HG02884 (cell line): ENCODE measurements at regions not wholly inside any gene's neighbourhood (a gene's known extent, or its start where the extent isn't known, plus 50 kb on each side); places are given as distances from the start of the nearest gene placed in this dataset.

Source experiments
- ATAC-seq: cut with Tn5 transposase; IDR thresholded peaks from one replicate; pipeline ENCODE4 v1.9.1; 2021; ENCODE audit warnings: mild to moderate bottlenecking, moderate library complexity; ENCODE audit not compliant: unreplicated experiment

DNA sequence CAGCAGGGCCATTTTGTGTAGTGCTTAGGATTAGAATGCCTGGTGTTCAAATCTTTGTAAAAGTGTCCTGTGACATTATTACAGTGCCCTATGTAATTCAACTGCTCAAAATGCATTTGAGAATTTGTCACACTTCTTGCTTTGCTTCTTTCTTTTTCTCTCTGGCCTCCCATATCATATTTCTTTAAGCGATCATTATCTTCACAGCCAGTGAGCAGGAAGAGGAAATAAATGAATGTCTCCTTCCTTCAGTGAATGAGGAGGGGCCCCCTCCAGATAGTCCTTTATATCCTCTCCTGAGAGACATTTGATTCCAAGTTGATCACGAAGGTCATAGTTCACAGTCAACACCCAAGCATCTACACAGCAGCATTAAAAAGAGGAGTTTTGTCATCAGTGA lies 425.1 kb upstream of the NPVF start:
- no peak for ATAC-seq

DNA sequence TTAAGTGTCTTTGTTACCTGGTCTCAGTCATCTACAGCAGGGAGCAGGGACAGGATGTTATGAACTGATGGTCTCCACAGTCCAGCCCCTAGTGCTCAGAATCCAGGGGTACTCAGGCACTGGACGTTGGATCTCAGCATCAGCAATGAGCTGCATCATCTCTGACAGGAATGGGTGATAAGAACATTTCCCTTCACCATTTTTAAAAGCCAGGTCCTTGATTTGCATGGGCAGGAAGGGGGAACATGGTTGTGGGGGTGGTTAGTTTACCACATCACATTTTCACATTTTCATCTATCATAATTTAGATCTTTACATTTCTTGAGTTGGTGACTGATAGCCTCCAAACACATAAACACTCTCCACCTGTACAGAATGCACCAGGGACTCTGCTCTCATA lies 427.8 kb upstream of the NPVF start:
- no peak for ATAC-seq

DNA sequence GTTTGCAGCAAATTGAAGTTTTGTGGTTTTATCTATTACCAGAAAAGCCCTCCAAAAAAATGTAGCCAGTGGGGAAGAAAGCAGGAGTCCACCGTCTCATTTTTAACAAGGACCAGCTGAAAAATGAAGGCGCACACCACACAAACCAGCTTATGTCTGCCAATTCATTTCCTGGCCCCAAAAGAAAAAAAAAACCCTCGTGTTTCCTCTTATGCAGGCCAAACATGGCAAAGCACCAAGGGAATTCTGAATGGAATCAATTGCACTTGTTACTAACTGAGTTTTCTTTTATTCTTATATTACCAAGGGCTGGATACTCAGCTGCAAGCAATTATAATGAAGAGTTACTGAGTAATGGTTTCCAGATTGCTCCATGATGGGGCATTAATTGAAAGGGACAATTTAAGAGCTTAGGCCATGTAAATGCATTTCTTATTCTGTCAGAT lies 428.3 kb upstream of the NPVF start:
- no peak for ATAC-seq

DNA sequence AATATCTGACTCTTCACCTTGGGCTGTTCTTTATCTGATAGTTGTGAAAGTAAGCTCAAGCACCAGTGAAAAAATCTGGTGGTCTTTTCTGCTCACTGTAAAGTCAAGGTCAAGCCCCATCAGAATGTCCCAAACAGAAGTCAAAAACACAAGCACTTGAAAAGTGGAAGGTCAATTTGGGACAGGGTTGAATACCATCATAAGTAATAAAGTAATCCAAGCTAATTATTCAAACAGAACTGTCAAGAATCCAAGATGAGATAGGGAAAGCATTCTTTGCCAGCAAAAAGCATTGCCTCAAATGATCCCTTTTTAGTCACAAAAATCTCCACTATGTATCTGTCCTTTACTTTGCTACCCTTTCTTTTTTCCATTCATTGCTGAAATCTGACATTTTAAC lies 430.1 kb upstream of the NPVF start:
- no peak for ATAC-seq

DNA sequence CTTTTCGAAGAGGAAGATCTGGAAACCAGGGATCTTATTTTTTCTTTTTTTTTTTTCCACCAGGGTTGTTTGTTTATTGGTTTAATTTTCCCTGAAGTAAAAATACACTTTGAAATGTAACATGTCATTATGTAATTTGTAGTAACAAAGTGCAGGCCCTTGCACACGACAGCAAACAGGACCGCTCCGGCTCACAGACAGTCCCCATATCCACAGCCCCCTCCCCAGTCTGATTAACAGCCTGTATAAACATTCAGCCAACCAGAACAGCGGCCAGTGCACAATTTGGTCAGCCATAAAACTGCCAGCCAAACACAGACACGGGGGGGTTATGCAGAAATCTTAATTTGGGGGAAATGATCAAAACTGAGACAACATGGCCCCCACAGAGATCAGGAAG lies 431.6 kb upstream of the NPVF start:
- no peak for ATAC-seq

DNA sequence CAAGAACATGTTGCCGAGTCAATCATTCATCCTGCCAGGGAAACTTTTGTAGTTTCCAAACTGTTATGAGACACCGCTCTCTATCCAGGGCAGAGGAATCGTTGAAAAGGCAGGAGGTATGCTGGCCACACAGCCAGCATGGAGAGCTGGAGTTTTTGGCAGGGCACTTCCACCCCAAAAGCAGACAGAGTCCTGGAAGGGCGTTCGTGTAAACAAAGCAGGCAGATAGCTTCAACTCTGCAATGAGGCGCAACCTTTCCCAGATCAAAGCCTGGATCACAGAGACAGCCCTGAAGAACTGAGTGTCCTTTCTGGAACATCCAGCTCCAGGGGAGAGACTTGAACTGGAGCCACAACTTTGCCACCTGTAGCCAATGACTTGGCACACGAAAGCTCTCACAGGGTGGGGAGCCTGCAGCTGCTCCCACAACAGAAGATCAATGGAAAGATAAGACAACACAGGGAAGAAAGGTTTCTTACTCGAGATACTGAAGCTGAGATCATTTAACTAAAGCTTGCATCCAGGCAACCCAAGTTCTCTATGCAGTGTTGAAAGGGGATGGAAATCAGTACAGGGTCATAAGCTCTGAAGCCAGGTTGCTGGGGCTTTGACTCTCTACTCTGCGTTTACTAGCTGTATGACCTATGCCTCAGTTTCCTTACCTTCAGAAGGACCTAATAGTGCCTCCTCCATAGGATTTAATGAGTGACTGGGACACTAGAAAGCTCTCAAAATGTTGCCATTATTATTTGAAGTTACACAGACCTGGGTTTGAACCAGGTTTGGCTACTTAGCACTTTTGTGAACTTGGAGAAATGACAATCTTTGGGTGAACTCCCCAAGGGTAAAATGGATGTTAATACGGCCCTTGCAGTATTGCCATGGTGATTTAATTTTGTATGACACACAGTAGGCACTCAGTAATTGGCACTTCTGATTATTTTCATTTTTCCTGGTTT lies 434.8 kb upstream of the NPVF start:
- no peak for ATAC-seq

DNA sequence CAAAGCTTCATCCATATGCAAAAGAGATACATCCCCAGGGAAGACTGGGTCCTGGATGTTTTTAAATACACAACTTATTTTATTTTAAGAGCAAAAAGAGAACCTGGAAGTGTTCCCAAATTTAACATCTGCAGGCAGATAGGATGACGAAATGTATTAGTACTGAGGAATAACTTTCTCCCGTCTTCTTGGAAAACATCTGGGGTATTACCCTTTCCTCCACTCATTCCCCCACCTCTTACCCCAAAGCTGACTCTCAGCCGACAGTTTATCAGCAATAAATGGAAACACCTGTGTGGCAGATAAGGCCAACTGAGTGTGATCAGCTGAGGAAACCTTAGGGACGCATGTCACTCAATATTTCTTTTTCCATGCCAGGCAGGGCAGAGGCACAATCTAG lies 435.6 kb upstream of the NPVF start:
- no peak for ATAC-seq

DNA sequence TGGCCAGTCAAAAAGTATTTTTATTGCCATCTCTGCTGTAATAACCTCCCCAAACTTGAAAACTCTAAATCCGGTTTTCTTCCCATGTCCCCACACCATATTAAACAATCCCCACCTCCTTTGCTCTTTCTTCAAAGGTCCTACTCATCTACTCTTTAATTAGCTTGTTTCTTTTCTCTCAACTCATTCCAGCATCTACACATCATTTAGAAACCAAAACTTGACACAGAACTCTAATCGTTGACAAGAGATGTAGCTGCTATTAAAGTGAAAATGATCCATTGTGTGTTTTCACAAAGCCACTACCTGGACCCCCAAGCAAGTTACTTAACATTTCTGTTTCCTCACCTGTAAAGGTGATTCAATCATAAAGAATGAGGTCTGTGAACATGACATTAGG lies 436.3 kb upstream of the NPVF start:
- ATAC-seq, result no peak

DNA sequence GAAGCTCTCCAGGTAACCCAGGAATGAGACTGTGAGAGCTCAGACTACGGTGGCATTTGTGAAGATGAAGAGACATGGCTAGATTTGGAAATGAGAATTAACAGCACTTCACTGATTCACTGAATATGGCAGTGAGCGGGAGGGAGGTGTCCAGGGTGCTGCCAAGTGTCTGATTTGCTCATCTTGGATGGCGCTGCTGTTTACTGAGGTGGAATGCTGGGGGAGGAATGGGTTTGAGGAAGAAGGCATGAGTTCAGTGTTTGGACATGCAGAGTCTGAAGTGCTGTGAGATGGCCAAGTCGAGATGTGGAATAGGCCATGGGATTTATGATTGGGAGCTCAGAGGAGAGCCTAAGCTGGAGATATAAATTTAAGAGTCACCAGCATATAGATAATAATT lies 437.1 kb upstream of the NPVF start:
- no peak for ATAC-seq

DNA sequence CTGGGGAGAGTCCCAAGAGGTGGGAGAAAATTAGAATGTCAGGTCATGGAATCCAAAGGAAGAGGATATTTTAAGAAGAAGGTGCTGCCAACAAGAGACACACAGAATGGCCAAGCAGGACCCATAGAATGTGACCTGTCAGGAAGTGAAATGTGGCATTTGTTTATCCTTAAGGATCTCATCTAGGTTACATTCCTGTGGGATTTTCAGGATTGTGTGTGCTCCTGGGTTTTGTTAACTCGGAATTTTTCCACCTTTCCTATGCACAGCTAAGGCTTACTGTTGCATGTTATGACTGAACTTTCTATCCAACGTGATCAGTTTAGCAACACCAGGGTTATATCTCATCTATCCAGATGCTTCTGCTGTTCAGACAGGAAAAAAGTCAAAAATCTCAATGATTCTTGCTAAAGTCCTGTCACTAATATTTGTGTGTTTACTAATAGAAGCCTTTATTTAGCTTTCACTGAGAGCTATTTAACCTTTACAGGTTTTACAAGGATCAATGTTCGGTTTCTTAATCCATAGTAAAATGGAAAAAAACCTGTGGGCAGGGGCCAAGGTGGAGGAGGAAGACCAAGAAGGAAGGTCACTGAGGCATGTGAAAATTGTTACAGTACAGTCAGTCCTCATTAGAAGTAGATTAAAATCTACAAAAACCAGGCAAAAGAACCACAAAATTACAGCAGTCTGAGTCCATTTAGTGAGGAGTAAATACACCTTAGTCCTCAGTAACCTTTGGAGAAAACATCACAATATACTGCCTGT lies 437.8 kb upstream of the NPVF start:
- no peak for ATAC-seq

DNA sequence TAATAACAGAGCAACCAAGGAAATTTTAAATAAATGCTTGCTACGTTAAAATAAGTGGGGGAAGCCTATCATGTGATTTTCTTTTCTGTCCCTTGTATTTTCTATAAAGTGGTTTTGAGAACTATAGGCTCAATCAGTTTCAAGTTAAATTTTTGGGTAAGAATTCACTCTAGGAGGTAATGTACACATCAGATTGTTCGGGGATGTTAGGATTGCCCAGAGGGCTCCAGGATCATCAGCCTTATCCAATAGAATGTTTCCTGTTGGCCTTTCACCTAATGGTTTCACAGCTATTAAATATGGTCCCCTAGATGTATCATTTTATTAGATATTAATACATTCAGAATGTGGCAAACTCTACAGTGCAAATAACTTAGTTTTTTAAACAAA lies 438.4 kb upstream of the NPVF start:
- ATAC-seq, result no peak

DNA sequence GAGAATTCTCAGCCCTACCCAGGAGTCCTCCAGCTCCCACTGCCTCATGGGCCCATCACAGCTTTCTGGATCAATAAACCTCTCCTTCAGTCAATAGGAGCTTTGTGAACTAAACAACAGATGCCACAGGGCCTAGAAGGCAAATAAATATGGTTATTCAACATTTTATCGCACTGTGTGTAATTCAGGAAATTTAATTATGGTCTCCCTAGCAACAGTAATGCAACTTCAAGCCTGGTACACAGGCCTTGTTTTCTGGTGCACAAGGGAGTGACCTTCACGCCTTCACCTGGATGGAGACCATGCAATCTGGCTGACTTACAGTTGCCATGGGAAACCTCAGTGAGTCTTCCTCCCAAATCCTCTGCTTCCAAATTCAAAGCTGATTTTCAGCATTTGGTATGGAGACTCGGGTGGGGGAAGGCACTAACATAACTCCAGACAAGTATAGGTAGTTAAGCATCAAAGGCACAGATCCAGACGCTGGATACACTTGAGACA lies 441.0 kb upstream of the NPVF start:
- ATAC-seq, result no peak

DNA sequence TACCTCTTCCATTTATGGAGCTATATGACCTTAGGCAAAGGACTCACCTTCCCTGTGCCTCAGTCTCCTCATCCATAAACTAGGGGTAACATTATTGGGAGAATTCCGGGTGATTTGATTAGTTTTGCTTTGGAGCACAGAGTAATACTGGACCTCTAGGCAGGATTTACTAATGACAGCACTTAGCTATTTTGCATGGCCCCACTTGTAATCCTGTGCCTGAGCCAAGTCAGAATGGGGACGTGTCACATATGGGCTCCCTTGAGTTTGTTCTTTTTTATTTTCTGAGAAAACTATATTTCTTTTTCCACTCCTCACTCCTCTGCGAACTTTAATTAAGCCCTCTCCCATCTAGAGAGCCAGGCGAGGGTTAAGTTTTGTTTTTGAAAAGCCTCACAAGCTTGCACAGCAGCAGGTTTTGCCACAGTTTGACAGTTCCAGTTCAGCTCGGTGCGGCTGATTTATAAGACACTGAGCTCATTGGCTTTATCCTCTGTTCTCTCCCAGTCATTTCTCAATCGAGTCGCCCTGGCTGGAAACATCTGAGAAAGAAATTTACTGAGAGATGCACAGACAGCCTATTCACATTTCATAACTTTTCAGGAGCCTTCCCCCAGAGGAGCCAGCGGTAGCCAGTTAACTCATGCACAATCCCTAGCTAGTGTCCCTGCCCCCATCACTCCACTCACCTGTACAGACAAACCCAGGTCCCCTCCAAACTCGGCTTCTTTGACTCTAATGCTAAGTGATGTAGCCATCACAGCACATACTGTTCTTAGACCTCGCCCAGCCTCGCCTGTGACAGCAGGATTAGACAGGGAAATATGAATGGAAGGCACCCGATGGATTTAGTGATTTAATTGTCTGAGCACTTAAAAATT lies 441.9 kb upstream of the NPVF start:
- no peak for ATAC-seq

DNA sequence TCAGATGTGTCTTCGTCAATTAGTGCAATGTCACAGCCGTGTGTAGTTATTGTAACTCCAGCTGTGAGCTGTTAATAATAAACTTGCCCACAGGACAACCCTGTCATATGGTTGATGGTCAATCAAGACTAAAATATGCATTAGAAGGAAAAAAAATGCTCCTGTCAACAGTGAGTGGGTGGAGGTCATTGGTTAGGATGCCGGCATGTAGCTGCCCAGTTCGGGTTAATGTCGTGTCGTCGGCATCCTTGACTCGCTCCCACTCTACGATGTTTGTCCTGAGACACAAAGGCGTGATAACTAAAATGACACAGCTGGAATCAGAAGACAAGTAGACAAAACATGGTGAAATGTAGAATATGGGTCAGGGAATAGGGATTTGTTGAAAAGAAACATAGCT lies 442.8 kb upstream of the NPVF start:
- ATAC-seq, result no peak

DNA sequence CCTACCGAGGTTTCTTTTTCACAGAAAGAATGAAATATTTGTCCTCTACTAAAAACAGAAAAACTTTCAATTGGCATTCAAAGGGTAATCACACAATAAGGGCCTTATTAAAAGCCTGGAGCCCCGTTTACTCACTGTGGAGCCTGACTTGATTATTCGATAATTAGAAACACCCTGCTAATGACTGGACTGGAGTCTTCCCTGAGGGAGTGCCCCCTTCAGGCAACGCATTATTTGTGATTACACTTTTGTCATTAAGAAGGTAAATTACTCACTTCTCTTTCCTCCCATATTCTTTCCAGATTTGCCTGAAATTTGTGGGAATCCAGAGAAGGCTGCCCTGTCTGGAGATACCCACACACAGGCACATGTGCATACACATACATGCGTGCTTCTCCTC lies 444.2 kb upstream of the NPVF start:
- no peak for ATAC-seq

DNA sequence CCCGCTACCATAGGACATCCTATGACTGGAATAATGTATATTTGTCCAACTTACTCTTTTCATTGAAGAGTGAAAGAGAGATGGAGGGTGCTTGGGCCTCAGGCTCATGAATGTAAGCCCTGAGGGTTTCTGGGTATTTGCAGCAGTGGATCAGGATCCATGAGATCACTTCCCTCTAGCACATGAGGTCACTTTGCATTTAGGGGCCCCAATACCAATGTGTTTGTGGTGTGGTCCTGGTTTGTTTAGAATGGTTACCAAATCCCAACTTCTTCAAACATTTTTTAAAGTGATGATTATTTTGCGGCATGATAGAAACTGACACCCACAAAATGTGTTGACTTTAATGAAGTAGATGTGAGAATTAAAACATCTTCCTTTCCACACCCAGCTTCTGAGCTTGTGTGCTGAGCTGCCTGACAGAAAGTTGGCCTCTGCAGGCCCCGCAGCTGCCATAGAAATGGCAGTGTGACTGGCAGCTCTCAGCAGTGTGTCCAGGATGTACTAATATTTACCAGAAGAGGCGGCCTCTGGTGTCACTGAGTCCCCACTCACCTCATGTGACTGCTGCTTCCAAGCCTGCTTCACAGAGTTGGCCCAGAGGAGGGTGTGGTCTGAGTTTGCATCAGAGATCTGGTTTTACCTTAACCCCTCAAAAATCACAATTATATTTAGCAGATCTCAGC lies 447.6 kb upstream of the NPVF start:
- no peak for ATAC-seq

DNA sequence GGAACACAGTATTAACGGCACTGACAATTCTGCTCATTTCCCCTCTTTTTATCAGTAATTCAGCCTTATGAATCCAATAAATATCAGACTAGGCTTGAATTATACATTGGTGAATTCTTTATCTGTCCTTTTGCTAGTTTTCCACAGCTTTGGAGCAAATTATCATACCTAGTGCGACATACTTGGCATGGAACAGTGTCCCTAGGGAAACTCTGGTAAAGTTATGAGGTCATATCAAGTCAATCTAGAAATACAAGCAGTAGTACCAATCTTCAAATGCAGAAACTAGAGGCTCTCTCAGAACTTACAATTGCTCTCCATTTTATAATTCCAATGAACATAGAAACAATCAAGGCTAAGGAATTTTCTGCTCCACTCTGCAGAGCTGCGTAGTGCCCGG lies 449.3 kb upstream of the NPVF start:
- ATAC-seq, result no peak

DNA sequence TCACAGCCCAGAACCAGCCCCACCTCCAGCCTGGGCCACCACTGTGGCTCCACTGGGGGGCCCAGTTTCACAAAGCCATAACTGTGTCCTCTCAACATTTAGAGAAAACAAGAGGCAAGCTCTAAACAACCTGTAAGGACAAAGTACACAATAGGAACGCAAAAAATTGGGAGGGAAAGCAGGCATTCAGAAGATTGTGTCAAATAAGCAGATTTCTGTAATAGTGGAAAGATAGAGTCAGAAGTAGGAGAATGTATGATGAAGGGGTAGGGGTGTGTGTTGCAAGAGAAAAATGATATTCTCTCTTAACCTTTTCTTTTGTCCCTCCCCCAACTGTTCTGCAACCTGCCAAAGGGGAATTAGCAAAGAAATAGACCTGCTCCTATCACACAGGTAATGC lies 449.9 kb upstream of the NPVF start:
- ATAC-seq, result no peak

DNA sequence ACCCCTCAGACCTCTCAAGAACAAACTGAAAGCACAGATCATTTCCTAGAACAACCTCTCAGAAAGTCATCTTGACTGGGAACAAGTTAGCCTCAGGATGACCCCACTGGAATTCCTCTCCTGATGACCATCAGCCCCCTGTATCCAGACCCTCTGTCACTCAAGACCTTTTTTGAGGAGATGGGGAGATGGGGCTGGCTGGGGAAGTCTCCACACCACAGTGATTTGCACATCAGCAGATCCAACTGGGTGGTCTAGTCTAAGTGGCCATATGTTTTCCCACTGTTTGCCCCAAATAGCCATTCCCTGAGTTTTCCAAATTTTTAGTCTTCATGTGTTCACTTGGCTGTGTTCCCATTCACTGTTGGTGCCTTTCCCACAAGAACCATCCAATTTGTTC lies 452.4 kb upstream of the NPVF start:
- ATAC-seq, result no peak

DNA sequence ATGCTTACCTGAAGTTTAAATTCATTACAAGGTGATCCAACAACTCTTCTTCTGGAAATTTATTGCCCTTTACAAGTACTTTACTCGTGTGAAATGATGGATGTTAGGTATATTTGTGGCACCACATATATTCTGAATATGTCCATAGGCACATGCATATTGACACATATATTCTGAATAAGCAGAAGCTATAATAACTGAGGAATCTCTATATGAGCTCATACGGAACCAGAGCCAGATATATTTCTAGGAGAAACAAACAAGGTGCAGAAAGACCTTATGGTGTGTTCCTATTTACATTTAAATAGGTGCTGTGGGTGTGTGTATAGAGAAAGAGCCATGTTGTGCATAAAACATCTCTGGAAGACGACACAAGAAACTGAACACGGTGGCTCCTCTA lies 456.1 kb upstream of the NPVF start:
- ATAC-seq, result no peak
